Aorta (tissue), 5 donors: ENCODE measurements at regions not wholly inside any gene's neighbourhood (a gene's known extent, or its start where the extent isn't known, plus 50 kb on each side); places are given as distances from the start of the nearest gene placed in this dataset.
"Not testable (repeated sequence)": the region's sequence is repeated elsewhere in the genome, so short reads cannot be mapped to it uniquely, and the experiment has no call there.

Source experiments
- ATAC-seq: fragments of 200-7000 bp; cut with Tn5 transposase; one replicate; pipeline ENCODE4 v1.9.1; 2022; ENCODE audit warnings: moderate library complexity; ENCODE audit not compliant: low FRiP score
- DNase-seq, 2 donors: peaks; one replicate each; pipeline ENCODE4 v3.0.0-alpha.2; 2020
- H3K27ac ChIP-seq, 2 donors: one replicate each; pipeline ENCODE4 v1.5.1; 2013; ENCODE audit warnings: low read length in 2 of 2, mild to moderate bottlenecking in 2 of 2, moderate library complexity in 2 of 2, control low read depth in 1 of 2, inconsistent platforms in 1 of 2, low read depth in 1 of 2
- H3K27me3 ChIP-seq, 2 donors: one replicate each; pipeline ENCODE4 v1.6.1; 2013; ENCODE audit warnings: control low read depth in 1 of 2, low read length in 1 of 2, mild to moderate bottlenecking in 1 of 2, moderate library complexity in 1 of 2; ENCODE audit not compliant: insufficient read depth in 2 of 2, control insufficient read depth in 1 of 2
- H3K36me3 ChIP-seq, 2 donors: one replicate each; pipeline ENCODE4 v1.6.1; 2013; ENCODE audit warnings: control low read depth in 1 of 2, low read length in 1 of 2, mild to moderate bottlenecking in 1 of 2; ENCODE audit not compliant: insufficient read depth in 2 of 2, control insufficient read depth in 1 of 2
- H3K4me1 ChIP-seq, 2 donors: one replicate each; pipeline ENCODE4 v1.6.1; 2013; ENCODE audit warnings: low read length in 2 of 2, control low read depth in 1 of 2, mild to moderate bottlenecking in 1 of 2, moderate library complexity in 1 of 2; ENCODE audit not compliant: insufficient read depth in 2 of 2, control insufficient read depth in 1 of 2
- H3K4me3 ChIP-seq, 2 donors: one replicate each; pipeline ENCODE4 v1.5.1; 2013; ENCODE audit warnings: low read length in 2 of 2, control low read depth in 1 of 2, mild to moderate bottlenecking in 1 of 2
- H3K9me3 ChIP-seq: one replicate; pipeline ENCODE4 v1.6.1; 2013; ENCODE audit warnings: mild to moderate bottlenecking, low read length; ENCODE audit not compliant: control insufficient read depth
- WGBS, 2 donors: extraction: QIAGEN DNeasy Blood & Tissue Kit; methylation state at CpG; one replicate each; pipeline ENCODE4 v1.1.7; 2013; 5-methylcytosine and 5-hydroxymethylcytosine counted together
- intact Hi-C, 2 donors: fragments of 100-400 bp; cut with DNase I; formaldehyde crosslinking; loops; one replicate each; pipeline versions ENCODE4 v1.14.2 to v1.15.0; 2022
- donor health status: healthy with polysubstance abuse.
- donor health status: Bipolar disorder and iron deficiency.
- donor health status: DM: no; HTN: no; CAD: no.
- donor health status: DM: no; HTN: no; CAD: no.
- donor health status: DM: yes; HTN: yes; CAD: no.

DNA sequence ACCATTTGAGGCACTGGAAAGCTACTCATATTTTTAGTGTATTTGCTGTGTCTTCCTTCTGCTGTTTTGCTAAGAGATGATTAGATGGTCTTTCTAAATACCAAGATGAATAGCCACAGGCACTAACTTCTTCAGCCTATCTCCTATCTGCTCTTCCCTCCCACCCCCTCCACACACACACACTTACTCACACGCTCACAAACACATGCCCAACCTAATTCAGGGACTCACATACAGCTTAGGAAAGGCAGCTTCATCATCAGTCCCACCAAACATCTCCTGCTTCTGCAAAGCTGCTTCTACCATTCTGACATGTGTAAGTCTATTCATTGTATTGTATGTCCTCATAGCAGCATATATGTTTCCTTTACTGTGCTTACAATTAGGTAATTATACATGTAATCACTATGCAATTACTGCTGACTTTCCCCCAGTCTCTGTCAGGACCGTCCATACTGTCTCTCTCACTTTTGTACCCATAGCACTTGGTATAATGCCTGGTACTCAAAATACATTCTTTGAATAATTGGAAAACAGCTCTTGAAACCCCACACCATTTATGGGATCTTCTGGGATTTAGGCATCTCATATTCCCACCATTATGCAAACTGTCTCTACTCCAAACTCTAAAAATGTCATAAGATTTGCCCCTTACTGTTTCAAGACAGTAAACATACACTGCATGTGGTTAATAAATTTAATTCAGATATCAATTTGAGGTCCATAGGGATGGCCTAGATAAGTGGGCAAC, 83.3 kb upstream of the HIF1A start:
- Histone ChIP-seq H3K4me1 (peaks cover 0 to 5% of the 10 kb centered on the region in 2 donors), H3K27ac (no peak overlapping the region), H3K9me3 (no peaks in the 10 kb centered on the region), H3K27me3 (no peaks in the 10 kb centered on the region), H3K36me3 (no peaks in the 10 kb centered on the region), H3K4me3 (no peak overlapping the region)
- no peak for ATAC-seq
- DNase-seq = no peak
- WGBS, 2 donors = 65 to 76% methylated on average over 2 of the region's 2 CpGs
- intact Hi-C loops = no loop called here

DNA sequence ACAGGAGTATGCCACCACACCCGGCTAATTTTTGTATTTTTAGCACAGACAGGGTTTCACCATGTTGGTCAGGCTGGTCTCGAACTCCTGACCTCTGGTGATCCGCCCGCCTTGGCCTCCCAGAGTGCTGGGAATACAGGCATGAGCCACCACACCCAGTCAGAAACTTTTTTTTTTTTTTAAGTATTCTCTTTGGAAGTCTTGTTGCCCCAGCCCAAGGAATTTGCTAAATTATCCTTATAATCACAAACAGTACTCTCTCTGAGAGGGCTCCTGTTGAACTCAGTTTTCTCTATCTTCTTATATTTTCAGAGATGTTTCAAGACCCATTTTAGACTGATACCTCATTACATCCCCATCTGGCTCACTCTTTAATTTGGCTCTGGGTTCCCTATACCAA, 82.3 kb upstream of the HIF1A start:
- H3K9me3 ChIP-seq, ATAC-seq, H3K27me3 ChIP-seq, DNase-seq, H3K4me1 ChIP-seq, H3K27ac ChIP-seq, H3K4me3 ChIP-seq, intact Hi-C loops, H3K36me3 ChIP-seq: not testable (repeated sequence)
- 97% methylated on average over 4 of the region's 4 CpGs for WGBS, 2 donors

- H3K27ac ChIP-seq = no peak overlapping the region
- no peak overlapping the region for H3K4me3 ChIP-seq
- ATAC-seq (no peak), DNase-seq (no peak)
- H3K9me3 ChIP-seq = no peaks in the 10 kb centered on the region
- no peaks in the 10 kb centered on the region for H3K36me3 ChIP-seq
- 98% methylated on average over 13 of the region's 13 CpGs for WGBS, 2 donors
- H3K27me3 ChIP-seq = no peaks in the 10 kb centered on the region
- intact Hi-C loops = no loop called here
- peaks cover 0 to 5% of the 10 kb centered on the region in 2 donors for H3K4me1 ChIP-seq
Observed at GRCh38 chr14:61614693-61615092, 80.6 kb upstream of the HIF1A start.

DNA sequence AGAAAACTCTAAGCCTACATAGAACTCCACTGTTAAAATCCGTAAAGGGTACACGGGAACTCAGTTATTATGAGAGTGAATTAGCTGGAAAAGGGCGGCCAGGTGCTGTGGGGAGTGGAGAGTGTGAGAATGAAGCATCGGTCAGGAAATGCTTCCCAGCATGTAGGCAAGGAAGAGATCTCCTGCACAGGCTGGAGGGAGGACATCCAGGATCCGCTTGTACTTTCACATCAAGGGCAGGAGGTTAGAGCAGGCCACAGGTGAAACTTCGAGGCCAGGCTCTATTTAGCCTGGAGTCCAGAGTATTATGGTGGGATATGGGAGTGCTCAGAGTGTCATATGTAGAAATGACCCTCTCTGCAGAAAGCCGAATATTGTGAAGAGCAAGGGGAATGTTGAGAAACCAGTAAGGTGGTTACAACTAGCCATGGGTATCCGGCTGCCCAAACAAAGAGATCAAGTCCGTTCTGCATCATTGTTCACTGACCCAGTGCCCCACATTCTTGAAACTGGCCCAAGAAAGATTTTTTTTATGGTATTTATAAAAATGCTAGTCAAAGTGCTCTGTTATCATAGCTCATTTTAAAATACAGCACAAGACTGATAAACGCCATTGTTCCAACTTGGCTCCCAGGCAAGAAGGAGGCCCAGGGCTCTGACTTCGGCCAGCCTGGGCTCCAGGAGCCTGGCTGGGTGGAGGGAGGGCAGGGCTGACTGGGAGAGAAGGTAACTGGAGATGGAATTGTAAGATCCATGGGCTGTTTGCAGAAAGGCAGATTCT, 79.4 kb upstream of the HIF1A start:
- no peak for DNase-seq
- intact Hi-C loops = no loop called here
- no peaks in the 10 kb centered on the region for H3K27me3 ChIP-seq
- H3K9me3 ChIP-seq = no peaks in the 10 kb centered on the region
- 58% methylated on average over 11 of the region's 11 CpGs for WGBS, 2 donors
- no peaks in the 10 kb centered on the region for H3K36me3 ChIP-seq
- no peak overlapping the region for H3K4me3 ChIP-seq
- H3K4me1 ChIP-seq = peaks cover 0 to 5% of the 10 kb centered on the region in 2 donors
- ATAC-seq = no peak
- H3K27ac ChIP-seq = no peak overlapping the region

GRCh38 chr14:61616524-61617185, 78.7 kb upstream of the HIF1A start:
- Histone ChIP-seq H3K9me3 (no peaks in the 10 kb centered on the region), H3K27me3 (no peaks in the 10 kb centered on the region), H3K27ac (no peak overlapping the region), H3K4me3 (no peak overlapping the region), H3K36me3 (no peaks in the 10 kb centered on the region), H3K4me1 (peaks cover 0 to 5% of the 10 kb centered on the region in 2 donors)
- no peak for DNase-seq
- intact Hi-C loops = no loop called here
- 59 to 60% methylated on average over 4 of the region's 4 CpGs for whole genome bisulfite sequencing, 2 donors
- no peak for ATAC-seq

GRCh38 chr14:61618448-61618847, 76.9 kb upstream of the HIF1A start:
- WGBS, 2 donors = 93 to 96% methylated on average over 5 of the region's 5 CpGs
- no peaks in the 10 kb centered on the region for H3K27me3 ChIP-seq
- peaks cover 0 to 5% of the 10 kb centered on the region in 2 donors for H3K4me1 ChIP-seq
- no peak overlapping the region for H3K27ac ChIP-seq
- intact Hi-C loops = no loop called here
- no peaks in the 10 kb centered on the region for H3K36me3 ChIP-seq
- no peak for DNase-seq
- H3K9me3 ChIP-seq = no peaks in the 10 kb centered on the region
- no peak overlapping the region for H3K4me3 ChIP-seq
- ATAC-seq = no peak

- Histone ChIP-seq H3K36me3 (no peaks in the 10 kb centered on the region), H3K4me1 (peaks cover 0 to 5% of the 10 kb centered on the region in 2 donors), H3K4me3 (no peak overlapping the region), H3K27me3 (no peaks in the 10 kb centered on the region), H3K9me3 (no peaks in the 10 kb centered on the region), H3K27ac (no peak overlapping the region)
- ATAC-seq (no peak), DNase-seq (no peak)
- WGBS, 2 donors = 91 to 95% methylated on average over 4 of the region's 4 CpGs
- intact Hi-C loops = no loop called here
Observed at GRCh38 chr14:61619494-61619893, 75.8 kb upstream of the HIF1A start.

GRCh38 chr14:61620130-61620946, 75.0 kb upstream of the HIF1A start:
- DNase-seq (no peak), ATAC-seq (peak; percentile 19)
- WGBS, 2 donors = 64 to 65% methylated on average over 6 of the region's 6 CpGs

More at GRCh38 chr14:61620130-61620946, 75.0 kb upstream of the HIF1A start:
- H3K4me3 ChIP-seq = no peak overlapping the region
- intact Hi-C loops = no loop called here
- H3K27ac ChIP-seq = peak overlapping the region in 1 of 2 donors; percentile 33
- H3K9me3 ChIP-seq = no peaks in the 10 kb centered on the region
- H3K36me3 ChIP-seq = no peaks in the 10 kb centered on the region
- no peaks in the 10 kb centered on the region for H3K27me3 ChIP-seq
- peaks cover 0 to 5% of the 10 kb centered on the region in 2 donors for H3K4me1 ChIP-seq
